ENCODE measurements at regions not wholly inside any gene's neighbourhood (a gene's known extent, or its start where the extent isn't known, plus 50 kb on each side); places are given as distances from the start of the nearest gene placed in this dataset.

- Histone ChIP-seq H3K79me2 (ENCODE audit: insufficient read depth, low read length) (no peaks in the 10 kb centered on the region), H4K20me1 (ENCODE audit: insufficient read depth, low read length) (no peaks in the 10 kb centered on the region), H3K36me3 (ENCODE audit: insufficient read depth, low read length) (no peaks in the 10 kb centered on the region), H3K27ac (ENCODE audit: low read length) (no peak overlapping the region), H3K4me3 (ENCODE audit: low read depth in 1 of 2, low read length in 2 of 2) (no peak overlapping the region), H3K9ac (ENCODE audit: low read depth, low read length) (no peak overlapping the region), H3K4me1 (ENCODE audit: insufficient read depth, low read length) (no peaks in the 10 kb centered on the region), H3K9me3 (ENCODE audit: insufficient read depth, low read length, severe bottlenecking) (no peaks in the 10 kb centered on the region), H2AFZ (ENCODE audit: low read depth, low read length) (no peak overlapping the region), H3K4me2 (ENCODE audit: insufficient read depth, low read length) (no peak overlapping the region), H3K27me3 (ENCODE audit: insufficient read depth, low read length, poor library complexity) (peaks cover 4% of the 10 kb centered on the region)
- DNase-seq = no peak
- ATAC-seq (ENCODE audit: insufficient read depth, low read depth) = no peak
- TF ChIP-seq CTCF (IDR thresholded peaks at IDR 0.05; ENCODE audit: borderline replicate concordance, extremely low read depth, low read length, poor library complexity, severe bottlenecking) (no peak), EZH2 (IDR thresholded peaks at IDR 0.05; ENCODE audit: borderline replicate concordance, low read depth, low read length, severe bottlenecking) (no peak)
Observed at GRCh38 chr2:200209030-200209429, 97.5 kb upstream of the SPATS2L start.

GRCh38 chr2:200211643-200212042 is 94.8 kb upstream of the SPATS2L start:
- H4K20me1 ChIP-seq (ENCODE audit: insufficient read depth, low read length) = no peaks in the 10 kb centered on the region
- no peaks in the 10 kb centered on the region for H3K4me1 ChIP-seq (ENCODE audit: insufficient read depth, low read length)
- H3K36me3 ChIP-seq (ENCODE audit: insufficient read depth, low read length) = no peaks in the 10 kb centered on the region
- no peaks in the 10 kb centered on the region for H3K9me3 ChIP-seq (ENCODE audit: insufficient read depth, low read length, severe bottlenecking)
- H3K9ac ChIP-seq (ENCODE audit: low read depth, low read length) = no peak overlapping the region
- H3K4me2 ChIP-seq (ENCODE audit: insufficient read depth, low read length) = no peak overlapping the region
- ATAC-seq (ENCODE audit: insufficient read depth, low read depth) (no peak), DNase-seq (no peak)
- H2AFZ ChIP-seq (ENCODE audit: low read depth, low read length) = no peak overlapping the region
- no peak overlapping the region for H3K4me3 ChIP-seq (ENCODE audit: low read depth in 1 of 2, low read length in 2 of 2)
- no peak overlapping the region for H3K27ac ChIP-seq (ENCODE audit: low read length)
- TF ChIP-seq CTCF (IDR thresholded peaks at IDR 0.05; ENCODE audit: borderline replicate concordance, extremely low read depth, low read length, poor library complexity, severe bottlenecking) = no peak
- no peak for TF ChIP-seq EZH2 (IDR thresholded peaks at IDR 0.05; ENCODE audit: borderline replicate concordance, low read depth, low read length, severe bottlenecking)
- no peaks in the 10 kb centered on the region for H3K79me2 ChIP-seq (ENCODE audit: insufficient read depth, low read length)
- H3K27me3 ChIP-seq (ENCODE audit: insufficient read depth, low read length, poor library complexity) = peaks cover 8% of the 10 kb centered on the region

DNA sequence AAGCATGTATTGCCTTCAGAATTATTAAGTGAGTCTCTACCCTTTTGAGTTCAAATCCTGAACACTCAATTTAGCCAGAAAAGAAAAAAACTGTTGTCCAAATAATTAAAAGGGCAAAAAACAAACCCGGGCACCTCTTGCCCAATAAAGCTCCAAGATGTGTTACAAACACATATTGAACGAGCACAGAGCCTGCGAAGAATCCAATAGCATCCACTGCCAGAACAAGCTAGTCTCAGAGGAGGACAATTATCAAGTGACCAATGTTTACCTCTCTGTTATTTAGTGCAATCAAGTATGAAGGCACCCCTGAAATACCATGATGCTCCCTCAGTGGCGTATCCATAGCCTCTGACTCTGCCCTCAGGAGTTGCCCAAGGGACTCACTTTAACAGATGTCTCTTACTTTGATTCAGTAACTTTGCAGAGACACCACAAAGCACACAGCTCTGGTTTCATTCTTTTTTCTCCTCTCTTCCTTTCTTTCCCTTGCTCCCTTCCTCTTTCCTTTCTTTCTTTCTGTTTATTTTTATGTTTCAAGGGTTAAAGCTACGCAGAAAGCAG is 93.5 kb upstream of the SPATS2L start:
- no peak overlapping the region for H3K9ac ChIP-seq (ENCODE audit: low read depth, low read length)
- no peak for ATAC-seq (ENCODE audit: insufficient read depth, low read depth)
- TF ChIP-seq EZH2 (IDR thresholded peaks at IDR 0.05; ENCODE audit: borderline replicate concordance, low read depth, low read length, severe bottlenecking) (no peak), CTCF (IDR thresholded peaks at IDR 0.05; ENCODE audit: borderline replicate concordance, extremely low read depth, low read length, poor library complexity, severe bottlenecking) (no peak)
- no peak overlapping the region for H3K4me3 ChIP-seq (ENCODE audit: low read depth in 1 of 2, low read length in 2 of 2)
- no peaks in the 10 kb centered on the region for H3K79me2 ChIP-seq (ENCODE audit: insufficient read depth, low read length)
- no peak overlapping the region for H3K4me2 ChIP-seq (ENCODE audit: insufficient read depth, low read length)
- no peaks in the 10 kb centered on the region for H3K4me1 ChIP-seq (ENCODE audit: insufficient read depth, low read length)
- peaks cover 8% of the 10 kb centered on the region for H3K27me3 ChIP-seq (ENCODE audit: insufficient read depth, low read length, poor library complexity)
- no peak overlapping the region for H2AFZ ChIP-seq (ENCODE audit: low read depth, low read length)
- H3K9me3 ChIP-seq (ENCODE audit: insufficient read depth, low read length, severe bottlenecking) = no peaks in the 10 kb centered on the region
- H3K27ac ChIP-seq (ENCODE audit: low read length) = no peak overlapping the region
- DNase-seq = no peak
- H4K20me1 ChIP-seq (ENCODE audit: insufficient read depth, low read length) = no peaks in the 10 kb centered on the region
- H3K36me3 ChIP-seq (ENCODE audit: insufficient read depth, low read length) = no peaks in the 10 kb centered on the region

- Histone ChIP-seq H3K4me3 (ENCODE audit: low read depth in 1 of 2, low read length in 2 of 2) (no peak overlapping the region), H3K9me3 (ENCODE audit: insufficient read depth, low read length, severe bottlenecking) (no peaks in the 10 kb centered on the region), H2AFZ (ENCODE audit: low read depth, low read length) (no peak overlapping the region), H3K27ac (ENCODE audit: low read length) (no peak overlapping the region), H3K36me3 (ENCODE audit: insufficient read depth, low read length) (no peaks in the 10 kb centered on the region), H3K4me1 (ENCODE audit: insufficient read depth, low read length) (no peaks in the 10 kb centered on the region), H3K4me2 (ENCODE audit: insufficient read depth, low read length) (no peak overlapping the region), H3K79me2 (ENCODE audit: insufficient read depth, low read length) (no peaks in the 10 kb centered on the region), H4K20me1 (ENCODE audit: insufficient read depth, low read length) (no peaks in the 10 kb centered on the region), H3K27me3 (ENCODE audit: insufficient read depth, low read length, poor library complexity) (peaks cover 8% of the 10 kb centered on the region), H3K9ac (ENCODE audit: low read depth, low read length) (no peak overlapping the region)
- ATAC-seq (ENCODE audit: insufficient read depth, low read depth) (no peak), DNase-seq (no peak)
- no peak for TF ChIP-seq EZH2 (IDR thresholded peaks at IDR 0.05; ENCODE audit: borderline replicate concordance, low read depth, low read length, severe bottlenecking)
- TF ChIP-seq CTCF (IDR thresholded peaks at IDR 0.05; ENCODE audit: borderline replicate concordance, extremely low read depth, low read length, poor library complexity, severe bottlenecking) = no peak
Observed at GRCh38 chr2:200216310-200216709, 90.2 kb upstream of the SPATS2L start.

Measured in DND-41 (cell line).